ENCODE measurements at regions not wholly inside any gene's neighbourhood (a gene's known extent, or its start where the extent isn't known, plus 50 kb on each side); places are given as distances from the start of the nearest gene placed in this dataset.

GRCh38 chr13:90375851-90376250, 971.6 kb upstream of the MIR17HG start:
- TF ChIP-seq, protein P1, sequence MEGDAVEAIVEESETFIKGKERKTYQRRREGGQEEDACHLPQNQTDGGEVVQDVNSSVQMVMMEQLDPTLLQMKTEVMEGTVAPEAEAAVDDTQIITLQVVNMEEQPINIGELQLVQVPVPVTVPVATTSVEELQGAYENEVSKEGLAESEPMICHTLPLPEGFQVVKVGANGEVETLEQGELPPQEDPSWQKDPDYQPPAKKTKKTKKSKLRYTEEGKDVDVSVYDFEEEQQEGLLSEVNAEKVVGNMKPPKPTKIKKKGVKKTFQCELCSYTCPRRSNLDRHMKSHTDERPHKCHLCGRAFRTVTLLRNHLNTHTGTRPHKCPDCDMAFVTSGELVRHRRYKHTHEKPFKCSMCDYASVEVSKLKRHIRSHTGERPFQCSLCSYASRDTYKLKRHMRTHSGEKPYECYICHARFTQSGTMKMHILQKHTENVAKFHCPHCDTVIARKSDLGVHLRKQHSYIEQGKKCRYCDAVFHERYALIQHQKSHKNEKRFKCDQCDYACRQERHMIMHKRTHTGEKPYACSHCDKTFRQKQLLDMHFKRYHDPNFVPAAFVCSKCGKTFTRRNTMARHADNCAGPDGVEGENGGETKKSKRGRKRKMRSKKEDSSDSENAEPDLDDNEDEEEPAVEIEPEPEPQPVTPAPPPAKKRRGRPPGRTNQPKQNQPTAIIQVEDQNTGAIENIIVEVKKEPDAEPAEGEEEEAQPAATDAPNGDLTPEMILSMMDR (IDR thresholded peaks at IDR 0.05; ENCODE audit: low read depth, low read length): no peak
- no peak for TF ChIP-seq EZH2phosphoT487 (IDR thresholded peaks at IDR 0.05; ENCODE audit: low read depth)

All from OCI-LY3 (cell line).